Esophagus muscularis mucosa (tissue), 3 donors: ENCODE measurements at regions not wholly inside any gene's neighbourhood (a gene's known extent, or its start where the extent isn't known, plus 50 kb on each side); places are given as distances from the start of the nearest gene placed in this dataset.

Experiments used
- POLR2AphosphoS5 ChIP-seq, 2 donors: sonication (generic); formaldehyde crosslinking; IDR thresholded peaks; one replicate each; pipeline ENCODE4 v1.6.1; 2017; ENCODE audit warnings: antibody characterized with exemption in 2 of 2
- TF ChIP-seq, protein P1 (sequence below), 3 experiments: fragments of 200-600 bp in 2 of 3; fragments of 450-650 bp in 1 of 3; sonication (generic) in 2 of 3; IDR thresholded peaks; one replicate each; pipeline ENCODE4 v1.5.1; 2017 to 2019; ENCODE audit warnings: antibody characterized with exemption in 3 of 3, mild to moderate bottlenecking in 2 of 3, moderate library complexity in 1 of 3

GRCh38 chr5:175021841-175022625 is 297.7 kb downstream of the MSX2 start:
- no peak for TF ChIP-seq POLR2AphosphoS5 (IDR thresholded peaks at IDR 0.05)
- TF ChIP-seq, protein P1, sequence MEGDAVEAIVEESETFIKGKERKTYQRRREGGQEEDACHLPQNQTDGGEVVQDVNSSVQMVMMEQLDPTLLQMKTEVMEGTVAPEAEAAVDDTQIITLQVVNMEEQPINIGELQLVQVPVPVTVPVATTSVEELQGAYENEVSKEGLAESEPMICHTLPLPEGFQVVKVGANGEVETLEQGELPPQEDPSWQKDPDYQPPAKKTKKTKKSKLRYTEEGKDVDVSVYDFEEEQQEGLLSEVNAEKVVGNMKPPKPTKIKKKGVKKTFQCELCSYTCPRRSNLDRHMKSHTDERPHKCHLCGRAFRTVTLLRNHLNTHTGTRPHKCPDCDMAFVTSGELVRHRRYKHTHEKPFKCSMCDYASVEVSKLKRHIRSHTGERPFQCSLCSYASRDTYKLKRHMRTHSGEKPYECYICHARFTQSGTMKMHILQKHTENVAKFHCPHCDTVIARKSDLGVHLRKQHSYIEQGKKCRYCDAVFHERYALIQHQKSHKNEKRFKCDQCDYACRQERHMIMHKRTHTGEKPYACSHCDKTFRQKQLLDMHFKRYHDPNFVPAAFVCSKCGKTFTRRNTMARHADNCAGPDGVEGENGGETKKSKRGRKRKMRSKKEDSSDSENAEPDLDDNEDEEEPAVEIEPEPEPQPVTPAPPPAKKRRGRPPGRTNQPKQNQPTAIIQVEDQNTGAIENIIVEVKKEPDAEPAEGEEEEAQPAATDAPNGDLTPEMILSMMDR (IDR thresholded peaks at IDR 0.05): no peak
